ENCODE measurements at regions not wholly inside any gene's neighbourhood (a gene's known extent, or its start where the extent isn't known, plus 50 kb on each side); places are given as distances from the start of the nearest gene placed in this dataset.

DNA sequence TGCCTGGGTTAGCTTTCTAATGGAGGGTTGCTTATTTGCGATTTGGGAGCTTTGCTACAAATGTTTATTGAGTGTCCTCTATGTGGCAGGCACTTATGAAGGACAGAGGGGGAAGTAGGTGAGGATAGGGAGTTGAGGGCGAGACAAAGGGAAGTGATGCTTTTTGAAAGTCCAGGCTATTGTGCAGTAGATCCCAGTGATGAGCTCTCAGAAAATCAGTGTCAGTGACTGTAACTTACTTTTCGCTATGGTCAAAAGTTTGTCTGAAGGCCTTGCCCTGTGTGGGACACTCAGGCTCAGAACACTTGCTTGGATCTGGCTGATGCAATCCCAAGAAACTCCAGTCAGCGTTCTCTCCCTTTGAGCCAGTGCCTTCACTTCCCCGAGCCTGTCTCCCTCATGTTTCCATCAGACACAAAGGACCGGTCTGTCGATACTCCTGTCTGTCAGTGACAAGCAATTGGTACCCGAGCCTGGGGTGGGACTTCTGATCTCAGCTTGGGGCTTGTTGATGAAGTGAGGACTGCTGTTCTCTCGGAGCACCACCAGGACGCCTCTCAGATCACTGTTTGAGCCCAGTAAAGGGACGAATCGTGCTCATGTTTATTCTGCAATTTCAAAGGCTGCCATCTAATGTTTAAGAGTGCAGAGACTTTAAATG is 63.1 kb upstream of the SORCS3 start:
- ChIA-PET CTCF (no interaction called here), RAD21 (ENCODE audit: unreplicated experiment) (no interaction called here), POLR2A (no interaction called here), SMC1A (ENCODE audit: uncharacterized antibody, unreplicated experiment) (no interaction called here)
- in situ Hi-C loops (cut with MboI) (no loop called here), intact Hi-C loops (cut with micrococcal nuclease; ENCODE audit: unreplicated experiment) (no loop called here)
- ATAC-seq: no peak
- no peak for FAIRE-seq
- no peaks in the 10 kb centered on the region for H3K27me3 ChIP-seq (replicated peaks in 1 of 2; ENCODE audit: control insufficient read depth in 2 of 2, insufficient read depth in 2 of 2, low read length in 1 of 2)
- H3K36me3 ChIP-seq (ENCODE audit: control insufficient read depth in 2 of 2, insufficient read depth in 2 of 2, low read length in 1 of 2): no peaks in the 10 kb centered on the region
- DNase-seq (ENCODE audit: low read depth, low spot score): no peak
- no peak overlapping the region for H3K4me3 ChIP-seq
- H3K4me2 ChIP-seq (ENCODE audit: control insufficient read depth, insufficient read depth): no peak overlapping the region
- H3K9me3 ChIP-seq (replicated peaks; ENCODE audit: control insufficient read depth, insufficient read depth, low read length): no peaks in the 10 kb centered on the region
- H3K27ac ChIP-seq (ENCODE audit: control insufficient read depth, insufficient read depth): no peak overlapping the region
- no peaks in the 10 kb centered on the region for H3K4me1 ChIP-seq (ENCODE audit: control insufficient read depth, insufficient read depth, low read length)
- no peaks in the 10 kb centered on the region; the same call in 1 of the 2 replicates for H4K20me1 ChIP-seq (ENCODE audit: control insufficient read depth, insufficient read depth)
- H2AFZ ChIP-seq (ENCODE audit: control insufficient read depth, low read depth, low read length): no peak overlapping the region
- no peak overlapping the region for H3K9ac ChIP-seq (ENCODE audit: control insufficient read depth, insufficient read depth, low read length)
- H3K79me2 ChIP-seq (ENCODE audit: control insufficient read depth, insufficient read depth, low read length): no peaks in the 10 kb centered on the region
- TF ChIP-seq CHD4 (IDR thresholded peaks at IDR 0.05): no peak
- TF ChIP-seq, protein P1, sequence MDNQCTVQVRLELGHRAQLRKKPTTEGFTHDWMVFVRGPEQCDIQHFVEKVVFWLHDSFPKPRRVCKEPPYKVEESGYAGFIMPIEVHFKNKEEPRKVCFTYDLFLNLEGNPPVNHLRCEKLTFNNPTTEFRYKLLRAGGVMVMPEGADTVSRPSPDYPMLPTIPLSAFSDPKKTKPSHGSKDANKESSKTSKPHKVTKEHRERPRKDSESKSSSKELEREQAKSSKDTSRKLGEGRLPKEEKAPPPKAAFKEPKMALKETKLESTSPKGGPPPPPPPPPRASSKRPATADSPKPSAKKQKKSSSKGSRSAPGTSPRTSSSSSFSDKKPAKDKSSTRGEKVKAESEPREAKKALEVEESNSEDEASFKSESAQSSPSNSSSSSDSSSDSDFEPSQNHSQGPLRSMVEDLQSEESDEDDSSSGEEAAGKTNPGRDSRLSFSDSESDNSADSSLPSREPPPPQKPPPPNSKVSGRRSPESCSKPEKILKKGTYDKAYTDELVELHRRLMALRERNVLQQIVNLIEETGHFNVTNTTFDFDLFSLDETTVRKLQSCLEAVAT (IDR thresholded peaks at IDR 0.05): no peak
- no peak for TF ChIP-seq GABPA (IDR thresholded peaks at IDR 0.05; ENCODE audit: low read depth)
- no peak for TF ChIP-seq KDM1A (IDR thresholded peaks at IDR 0.05; ENCODE audit: borderline replicate concordance)
- TF ChIP-seq MEF2A (IDR thresholded peaks at IDR 0.05; ENCODE audit: insufficient read depth, low read depth, low read length): no peak
- TF ChIP-seq, protein P2, sequence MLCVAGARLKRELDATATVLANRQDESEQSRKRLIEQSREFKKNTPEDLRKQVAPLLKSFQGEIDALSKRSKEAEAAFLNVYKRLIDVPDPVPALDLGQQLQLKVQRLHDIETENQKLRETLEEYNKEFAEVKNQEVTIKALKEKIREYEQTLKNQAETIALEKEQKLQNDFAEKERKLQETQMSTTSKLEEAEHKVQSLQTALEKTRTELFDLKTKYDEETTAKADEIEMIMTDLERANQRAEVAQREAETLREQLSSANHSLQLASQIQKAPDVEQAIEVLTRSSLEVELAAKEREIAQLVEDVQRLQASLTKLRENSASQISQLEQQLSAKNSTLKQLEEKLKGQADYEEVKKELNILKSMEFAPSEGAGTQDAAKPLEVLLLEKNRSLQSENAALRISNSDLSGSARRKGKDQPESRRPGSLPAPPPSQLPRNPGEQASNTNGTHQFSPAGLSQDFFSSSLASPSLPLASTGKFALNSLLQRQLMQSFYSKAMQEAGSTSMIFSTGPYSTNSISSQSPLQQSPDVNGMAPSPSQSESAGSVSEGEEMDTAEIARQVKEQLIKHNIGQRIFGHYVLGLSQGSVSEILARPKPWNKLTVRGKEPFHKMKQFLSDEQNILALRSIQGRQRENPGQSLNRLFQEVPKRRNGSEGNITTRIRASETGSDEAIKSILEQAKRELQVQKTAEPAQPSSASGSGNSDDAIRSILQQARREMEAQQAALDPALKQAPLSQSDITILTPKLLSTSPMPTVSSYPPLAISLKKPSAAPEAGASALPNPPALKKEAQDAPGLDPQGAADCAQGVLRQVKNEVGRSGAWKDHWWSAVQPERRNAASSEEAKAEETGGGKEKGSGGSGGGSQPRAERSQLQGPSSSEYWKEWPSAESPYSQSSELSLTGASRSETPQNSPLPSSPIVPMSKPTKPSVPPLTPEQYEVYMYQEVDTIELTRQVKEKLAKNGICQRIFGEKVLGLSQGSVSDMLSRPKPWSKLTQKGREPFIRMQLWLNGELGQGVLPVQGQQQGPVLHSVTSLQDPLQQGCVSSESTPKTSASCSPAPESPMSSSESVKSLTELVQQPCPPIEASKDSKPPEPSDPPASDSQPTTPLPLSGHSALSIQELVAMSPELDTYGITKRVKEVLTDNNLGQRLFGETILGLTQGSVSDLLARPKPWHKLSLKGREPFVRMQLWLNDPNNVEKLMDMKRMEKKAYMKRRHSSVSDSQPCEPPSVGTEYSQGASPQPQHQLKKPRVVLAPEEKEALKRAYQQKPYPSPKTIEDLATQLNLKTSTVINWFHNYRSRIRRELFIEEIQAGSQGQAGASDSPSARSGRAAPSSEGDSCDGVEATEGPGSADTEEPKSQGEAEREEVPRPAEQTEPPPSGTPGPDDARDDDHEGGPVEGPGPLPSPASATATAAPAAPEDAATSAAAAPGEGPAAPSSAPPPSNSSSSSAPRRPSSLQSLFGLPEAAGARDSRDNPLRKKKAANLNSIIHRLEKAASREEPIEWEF (IDR thresholded peaks at IDR 0.05; ENCODE audit: insufficient replicate concordance, low read depth, low read length): no peak
- TF ChIP-seq NFYA (IDR thresholded peaks at IDR 0.05; ENCODE audit: borderline replicate concordance, low read depth, low read length): no peak
- TF ChIP-seq NBN (IDR thresholded peaks at IDR 0.05): no peak
- no peak for TF ChIP-seq ZNF217 (IDR thresholded peaks at IDR 0.05)
- TF ChIP-seq, protein P3, sequence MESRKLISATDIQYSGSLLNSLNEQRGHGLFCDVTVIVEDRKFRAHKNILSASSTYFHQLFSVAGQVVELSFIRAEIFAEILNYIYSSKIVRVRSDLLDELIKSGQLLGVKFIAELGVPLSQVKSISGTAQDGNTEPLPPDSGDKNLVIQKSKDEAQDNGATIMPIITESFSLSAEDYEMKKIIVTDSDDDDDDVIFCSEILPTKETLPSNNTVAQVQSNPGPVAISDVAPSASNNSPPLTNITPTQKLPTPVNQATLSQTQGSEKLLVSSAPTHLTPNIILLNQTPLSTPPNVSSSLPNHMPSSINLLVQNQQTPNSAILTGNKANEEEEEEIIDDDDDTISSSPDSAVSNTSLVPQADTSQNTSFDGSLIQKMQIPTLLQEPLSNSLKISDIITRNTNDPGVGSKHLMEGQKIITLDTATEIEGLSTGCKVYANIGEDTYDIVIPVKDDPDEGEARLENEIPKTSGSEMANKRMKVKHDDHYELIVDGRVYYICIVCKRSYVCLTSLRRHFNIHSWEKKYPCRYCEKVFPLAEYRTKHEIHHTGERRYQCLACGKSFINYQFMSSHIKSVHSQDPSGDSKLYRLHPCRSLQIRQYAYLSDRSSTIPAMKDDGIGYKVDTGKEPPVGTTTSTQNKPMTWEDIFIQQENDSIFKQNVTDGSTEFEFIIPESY (IDR thresholded peaks at IDR 0.05): no peak
- TF ChIP-seq EGR1 (IDR thresholded peaks at IDR 0.05; ENCODE audit: borderline replicate concordance in 1 of 2, low read depth in 2 of 2, low read length in 2 of 2): no peak
- no peak for TF ChIP-seq NR2F1 (conservative IDR thresholded peaks at IDR 0.05)
- WGBS (ENCODE audit: insufficient coverage, insufficient replicate concordance, low lambda C conversion rate, missing lambda C conversion rate): 29% methylated on average over 12 of the region's 12 CpGs
- no TSS peak for BruUV-seq (replicated peaks)

All from GM12878 (cell line).